ENCODE measurements at regions not wholly inside any gene's neighbourhood (a gene's known extent, or its start where the extent isn't known, plus 50 kb on each side); places are given as distances from the start of the nearest gene placed in this dataset.

DNA sequence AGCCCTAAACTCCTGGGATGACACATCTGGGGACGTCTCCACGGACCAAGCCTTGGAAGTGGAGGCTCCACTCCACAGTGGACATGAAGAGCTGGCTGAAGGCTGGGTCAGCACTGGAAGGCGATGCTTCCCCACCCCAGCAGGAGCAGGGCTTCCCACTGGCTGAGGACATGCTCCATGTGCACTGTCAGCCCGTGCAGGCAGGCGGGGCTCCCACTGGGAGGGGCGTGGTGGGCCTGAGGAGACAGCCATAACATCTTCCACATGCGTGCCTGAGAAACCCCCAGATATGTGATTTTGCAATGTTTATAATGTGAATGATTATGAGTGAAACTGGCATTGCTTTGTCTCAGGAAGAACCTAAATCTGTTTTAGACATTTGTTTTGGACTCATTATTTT is 231.3 kb downstream of the KLF13 start:
- DNase-seq: no peak

DNA sequence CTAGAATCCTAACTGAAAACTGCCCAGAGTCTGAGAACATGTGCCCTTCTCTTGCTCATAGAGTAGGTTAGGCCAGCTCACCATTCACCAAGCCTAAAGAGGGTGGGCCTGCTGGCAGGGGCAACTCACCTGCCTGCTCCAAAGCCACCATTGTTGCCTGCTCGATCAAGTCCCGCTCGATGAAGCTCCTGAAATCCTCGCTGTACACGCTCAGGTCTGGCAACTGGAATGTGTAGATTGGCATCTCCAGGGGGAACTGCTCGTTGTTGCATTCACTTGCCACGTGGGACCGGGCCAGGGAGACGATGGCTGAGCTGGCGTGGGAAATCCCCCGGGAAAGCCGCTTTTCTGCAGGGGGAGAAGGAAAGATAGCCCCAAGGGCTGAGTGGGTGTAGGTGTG is 232.2 kb downstream of the KLF13 start:
- DNase-seq: no peak

DNA sequence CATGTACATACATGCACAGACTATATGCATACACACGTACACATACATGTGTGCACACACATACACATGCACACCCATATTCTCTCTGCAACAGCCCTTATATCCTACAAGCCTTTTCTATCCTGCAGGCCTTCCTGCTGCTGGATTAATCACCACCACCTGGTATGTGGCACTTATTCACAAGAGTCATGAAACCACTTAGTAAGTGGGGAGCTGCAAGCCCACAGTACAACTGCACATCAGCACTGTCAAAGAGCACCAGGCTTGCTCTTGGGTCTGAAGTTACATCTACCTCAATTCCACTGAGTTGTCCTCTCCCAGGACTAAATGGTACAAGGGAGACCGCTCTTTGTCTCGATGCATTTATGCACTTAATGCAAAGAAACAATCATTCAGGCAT is 233.2 kb downstream of the KLF13 start:
- no peak for DNase-seq

DNA sequence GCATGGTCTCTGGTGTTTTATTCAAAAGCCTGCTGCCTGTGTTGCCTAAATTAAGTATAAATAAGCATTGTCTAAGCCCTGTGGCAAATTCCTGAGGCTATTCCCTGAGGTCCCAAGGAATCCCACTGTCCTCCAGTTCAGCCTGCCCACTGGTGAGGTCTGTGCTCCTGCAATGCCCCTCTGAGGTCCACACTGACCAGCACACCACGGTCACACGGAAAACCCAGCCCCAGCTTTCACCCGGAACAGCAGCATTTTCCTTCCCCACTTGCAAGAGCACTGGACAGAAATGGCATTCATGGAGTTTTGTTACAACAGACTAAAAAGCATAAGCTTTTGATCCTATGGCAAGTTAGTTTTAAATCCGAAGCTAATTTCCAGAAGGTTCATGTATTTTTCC is 234.0 kb downstream of the KLF13 start:
- DNase-seq: no peak

DNA sequence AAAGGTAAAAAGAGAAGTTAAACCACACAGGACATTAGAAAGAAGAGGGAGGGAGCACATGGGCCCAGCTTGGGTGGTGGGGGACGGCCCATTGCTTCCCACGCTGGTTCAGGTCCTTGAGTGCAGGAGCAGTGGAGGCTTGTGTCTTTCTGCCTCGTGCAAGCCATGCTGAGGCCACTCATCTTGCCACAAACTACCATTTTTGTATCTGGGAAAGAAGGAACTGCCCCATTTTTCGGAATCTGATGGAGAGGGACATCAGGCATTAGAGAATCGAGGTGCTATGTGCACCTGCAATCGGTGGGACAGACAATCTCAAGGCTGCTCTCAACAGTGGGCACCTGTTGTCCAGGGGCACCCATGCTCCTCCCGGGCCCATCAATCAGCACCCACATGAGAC is 234.5 kb downstream of the KLF13 start:
- no peak for DNase-seq

DNA sequence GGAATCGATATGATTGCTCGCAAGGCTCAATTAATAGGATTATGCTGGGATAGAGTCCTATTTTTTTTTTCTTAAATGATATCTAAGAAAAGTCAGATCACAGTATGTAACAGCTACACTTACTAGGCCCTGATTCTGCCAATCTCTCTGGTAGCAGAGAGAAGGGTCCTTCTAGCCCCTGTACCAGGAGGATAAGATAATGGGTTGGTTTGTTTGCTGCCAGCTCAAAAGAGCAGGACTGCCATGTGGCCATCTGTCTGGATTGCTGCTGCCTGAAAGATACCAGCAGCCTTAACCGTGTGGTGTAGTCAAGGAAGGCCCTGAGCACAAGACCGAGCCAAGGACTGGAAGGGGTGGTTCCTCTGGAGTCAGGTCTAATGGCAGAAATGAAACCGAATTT is 236.4 kb downstream of the KLF13 start:
- DNase-seq: no peak

DNA sequence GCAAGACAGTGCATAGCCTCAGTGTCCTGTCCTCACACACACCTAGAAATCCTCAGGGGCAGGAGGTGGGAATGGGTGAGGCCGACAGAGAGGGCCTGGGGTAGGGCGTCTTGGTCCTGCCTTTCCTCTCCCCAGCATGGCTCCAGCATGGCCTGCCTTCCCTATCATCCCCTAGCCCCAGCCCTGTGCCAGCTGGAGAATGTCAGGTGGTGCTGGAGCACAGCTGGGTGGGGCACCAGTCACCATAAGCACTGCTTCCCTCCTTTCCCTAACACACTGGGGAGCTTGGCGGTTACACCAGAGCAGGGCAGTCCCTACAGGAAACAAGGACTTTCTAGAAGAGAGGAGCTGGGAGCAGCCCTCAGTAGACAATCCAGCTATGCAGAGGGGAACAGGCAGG is 236.8 kb downstream of the KLF13 start:
- DNase-seq: no peak

DNA sequence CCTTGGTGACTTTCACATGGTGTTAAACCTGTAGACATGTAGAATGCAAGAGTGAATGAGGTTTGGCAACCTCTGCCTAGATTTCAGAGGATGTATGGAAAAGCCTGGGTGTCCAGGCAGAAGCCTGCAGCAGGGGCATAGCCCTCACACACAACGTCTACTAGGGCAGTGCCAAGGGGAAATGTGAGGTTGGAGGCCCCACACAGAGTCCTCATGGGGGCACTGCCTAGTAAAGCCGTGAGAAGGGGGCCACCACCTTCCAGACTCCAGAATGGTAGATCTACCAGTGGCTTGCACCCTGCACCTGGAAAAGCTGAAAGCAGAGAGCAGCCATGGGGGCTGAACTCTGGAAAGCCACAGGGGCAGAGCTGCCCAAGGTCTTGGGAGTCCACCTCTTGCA is 241.2 kb downstream of the KLF13 start:
- DNase-seq: no peak

DNA sequence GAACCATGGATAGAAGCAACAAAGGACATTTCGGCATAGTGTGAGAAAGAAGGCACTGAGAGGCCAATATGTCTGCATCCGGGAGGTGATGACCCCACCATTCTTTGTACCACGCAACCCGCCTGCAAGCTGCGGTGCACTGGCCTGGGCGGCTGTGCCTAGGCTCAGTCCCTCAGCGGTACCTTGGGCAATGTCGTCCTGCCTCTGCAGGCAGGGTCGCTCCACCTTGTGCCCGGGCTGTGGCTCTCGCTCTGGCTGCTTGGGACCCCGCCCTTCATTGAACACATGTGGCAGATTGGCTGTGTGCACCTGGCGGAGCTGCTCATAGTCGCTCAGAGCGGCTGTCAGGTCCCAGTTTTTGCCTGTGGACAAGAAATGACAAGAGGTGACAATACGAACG is 243.2 kb downstream of the KLF13 start:
- no peak for DNase-seq

DNA sequence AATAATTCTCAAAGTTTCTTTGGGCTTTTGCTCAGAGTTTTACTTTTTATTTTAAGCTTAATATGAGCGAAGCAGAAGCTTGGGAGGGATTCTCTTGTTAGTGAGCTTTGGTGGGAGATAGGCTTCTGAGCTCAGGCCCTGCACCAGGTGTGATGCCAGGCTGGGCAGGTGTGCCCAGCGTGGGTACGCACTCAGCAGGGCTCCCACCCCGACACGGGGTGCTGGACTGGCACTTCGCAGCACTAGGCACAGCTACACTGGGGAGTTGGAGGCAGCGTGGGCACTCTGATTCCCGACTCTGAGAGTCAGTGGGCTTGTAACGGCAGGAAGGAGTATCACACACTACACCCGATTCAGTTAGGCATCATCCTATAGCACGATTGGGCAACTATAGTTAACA is 244.0 kb downstream of the KLF13 start:
- no peak for DNase-seq

DNA sequence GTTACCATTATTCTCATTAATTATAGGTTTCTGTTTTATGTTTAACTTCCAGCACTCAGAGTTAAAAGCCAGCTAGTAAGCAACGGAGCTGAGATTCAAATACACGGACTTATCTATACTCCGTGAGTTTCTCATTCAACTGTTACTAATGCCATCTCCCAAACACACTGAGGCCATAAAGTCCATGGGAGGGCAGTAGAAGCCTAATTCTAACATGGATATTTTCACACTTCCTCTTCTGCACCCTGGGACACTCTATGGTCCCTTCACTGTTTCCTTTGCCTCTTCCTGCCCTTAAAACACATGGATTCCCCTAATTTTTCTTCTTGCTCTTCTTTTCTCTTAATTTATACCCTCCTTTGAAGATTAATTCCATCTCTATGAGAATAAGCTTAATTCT is 245.0 kb downstream of the KLF13 start:
- no peak for DNase-seq

DNA sequence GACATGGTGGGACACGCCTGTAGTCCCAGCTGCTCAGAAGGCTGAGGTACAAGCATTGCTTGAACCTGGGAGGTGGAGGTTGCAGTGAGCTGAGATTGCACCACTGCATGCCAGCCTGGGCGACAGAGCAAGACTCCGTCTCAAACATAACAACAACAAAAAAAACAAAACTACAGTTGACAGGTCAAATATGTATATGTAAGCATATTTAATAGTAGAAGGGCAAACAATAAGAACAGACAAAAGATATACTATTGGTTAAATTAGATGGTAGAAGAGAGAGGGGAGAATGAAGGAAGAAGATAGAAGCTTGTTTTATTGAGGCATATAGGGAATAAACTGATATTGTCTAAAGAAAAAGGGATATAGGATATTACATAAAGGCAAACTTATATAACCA is 247.1 kb downstream of the KLF13 start:
- no peak for DNase-seq

DNA sequence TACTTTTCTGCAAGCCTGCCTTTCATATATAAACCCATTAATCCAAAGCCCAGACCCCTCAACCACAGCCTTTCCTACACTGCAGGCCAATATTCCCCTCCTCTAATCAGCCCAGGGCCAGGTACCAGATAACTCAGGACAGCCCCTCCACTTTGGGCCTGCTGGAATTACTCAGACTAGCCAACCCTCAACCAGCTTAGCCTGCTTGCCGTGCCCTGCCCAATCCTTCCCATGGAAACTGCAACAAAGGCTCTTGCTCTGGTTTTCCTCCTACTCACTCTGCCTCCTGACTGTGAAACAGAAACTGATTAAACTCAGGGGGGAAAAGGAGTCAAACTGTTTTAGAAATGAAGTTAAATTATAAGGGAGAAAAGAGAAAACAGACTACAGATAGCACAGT is 248.1 kb downstream of the KLF13 start:
- no peak for DNase-seq

DNA sequence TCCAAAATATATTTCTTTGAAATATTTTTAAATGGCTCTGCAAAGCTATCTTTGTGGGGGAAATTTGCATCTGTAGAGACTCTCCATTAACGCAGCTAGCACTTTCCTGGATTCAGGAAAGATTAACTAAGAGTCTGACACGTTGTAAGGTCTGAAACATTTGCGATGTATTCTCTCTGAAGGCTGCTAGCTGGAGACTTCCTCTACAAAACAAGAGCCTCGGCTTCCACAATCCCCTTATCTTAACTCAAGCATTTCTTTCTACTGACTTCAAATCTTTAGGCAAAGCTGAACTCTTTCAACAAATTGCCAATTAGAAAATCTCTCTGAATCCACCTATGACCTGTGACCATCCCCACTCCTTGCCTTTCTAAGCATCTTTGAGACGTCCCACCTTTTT is 250.5 kb downstream of the KLF13 start:
- no peak for DNase-seq

DNA sequence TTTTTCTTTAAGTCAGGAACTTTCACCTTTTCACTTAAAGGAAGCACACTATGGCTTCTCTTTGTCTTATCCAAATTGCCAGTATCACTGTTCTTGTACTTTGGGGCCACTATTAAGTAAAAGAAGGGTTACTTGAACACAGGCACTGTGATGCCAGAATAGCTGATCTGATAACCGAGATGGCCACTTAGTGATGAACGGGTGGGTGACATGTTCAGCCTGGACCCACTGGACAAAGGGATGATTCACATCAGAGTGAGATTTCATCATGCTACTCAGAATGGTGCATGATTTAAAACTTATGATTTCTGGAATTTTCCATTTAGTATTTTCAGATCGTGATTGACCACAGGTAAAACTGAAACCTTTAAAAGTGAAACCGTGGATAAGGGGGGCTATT is 252.6 kb downstream of the KLF13 start:
- DNase-seq: no peak

DNA sequence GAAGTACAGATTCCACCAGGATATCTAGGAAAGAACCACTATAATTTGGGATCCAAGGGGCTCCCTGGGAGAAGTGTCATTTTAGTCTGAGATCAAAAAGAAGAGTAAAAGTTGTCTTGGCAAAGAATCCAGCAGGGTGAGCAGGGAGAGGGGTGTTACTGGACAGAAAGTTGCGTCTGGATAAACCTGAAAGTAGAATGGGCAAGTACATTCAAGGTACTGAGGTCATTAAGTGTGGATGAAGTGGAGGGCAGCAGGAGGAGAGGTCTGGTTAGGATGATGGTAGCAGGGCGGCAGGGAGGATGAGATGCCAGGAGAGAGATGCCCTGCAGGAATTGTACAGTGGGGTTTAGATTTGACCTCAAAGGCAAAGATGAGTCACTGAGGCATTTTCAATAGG is 253.3 kb downstream of the KLF13 start:
- no peak for DNase-seq

DNA sequence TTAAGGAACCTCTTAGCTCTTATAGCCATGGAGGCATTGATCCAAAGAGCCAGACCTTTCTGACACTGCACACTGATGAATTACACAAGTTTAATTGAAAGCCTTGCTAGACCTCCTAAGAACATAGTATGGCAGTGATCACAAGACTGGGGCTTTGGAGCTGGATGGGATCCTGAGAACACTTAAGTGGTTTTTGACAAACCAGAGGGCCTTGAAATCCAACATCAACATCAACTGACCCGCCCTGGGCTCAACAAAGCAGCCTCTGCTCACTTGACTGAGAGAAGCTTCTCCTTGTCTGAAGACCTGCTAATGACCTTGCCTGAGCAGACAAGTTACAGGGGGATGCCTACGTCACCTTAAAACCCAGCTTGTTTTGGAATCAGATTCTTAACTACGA is 257.6 kb downstream of the KLF13 start:
- no peak for DNase-seq

DNA sequence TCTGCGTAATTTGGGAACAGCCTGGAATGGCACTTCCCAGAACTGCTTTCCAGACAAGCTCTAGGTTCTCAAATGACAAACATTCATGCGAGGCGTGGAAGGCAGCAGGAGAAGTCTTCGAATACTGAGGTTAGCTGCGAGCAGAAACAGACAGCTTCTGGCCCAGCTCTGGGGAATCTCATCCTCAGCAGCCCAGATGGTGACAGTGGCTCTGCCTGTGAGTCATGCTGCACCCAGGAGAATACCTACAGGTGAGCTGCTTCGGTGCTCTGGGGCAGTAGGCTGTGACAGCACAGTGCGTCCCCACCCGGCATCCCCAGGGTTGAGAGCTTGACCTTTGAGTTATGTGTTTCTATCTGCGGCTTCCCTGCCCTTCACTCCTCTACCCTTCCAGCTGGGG is 258.6 kb downstream of the KLF13 start:
- DNase-seq: no peak

DNA sequence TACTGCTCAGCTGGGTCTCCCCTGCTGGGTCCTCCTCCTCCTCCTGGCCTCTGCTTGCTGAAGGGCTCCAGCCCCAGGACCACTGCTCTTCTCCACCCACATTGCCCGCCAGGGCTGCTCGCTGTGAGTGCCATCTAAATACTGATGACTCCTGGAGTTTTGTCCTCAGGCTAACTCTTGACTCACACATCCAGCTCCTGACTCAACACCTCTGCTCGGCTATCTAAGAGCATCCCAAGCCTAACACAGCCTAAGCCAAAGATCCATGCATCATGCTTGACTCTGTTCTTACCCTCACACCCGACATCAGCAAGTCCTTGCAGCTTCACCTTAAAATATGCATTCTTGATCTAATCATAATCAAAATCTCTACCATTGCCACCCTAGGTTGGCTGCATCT is 260.2 kb downstream of the KLF13 start:
- no peak for DNase-seq

DNA sequence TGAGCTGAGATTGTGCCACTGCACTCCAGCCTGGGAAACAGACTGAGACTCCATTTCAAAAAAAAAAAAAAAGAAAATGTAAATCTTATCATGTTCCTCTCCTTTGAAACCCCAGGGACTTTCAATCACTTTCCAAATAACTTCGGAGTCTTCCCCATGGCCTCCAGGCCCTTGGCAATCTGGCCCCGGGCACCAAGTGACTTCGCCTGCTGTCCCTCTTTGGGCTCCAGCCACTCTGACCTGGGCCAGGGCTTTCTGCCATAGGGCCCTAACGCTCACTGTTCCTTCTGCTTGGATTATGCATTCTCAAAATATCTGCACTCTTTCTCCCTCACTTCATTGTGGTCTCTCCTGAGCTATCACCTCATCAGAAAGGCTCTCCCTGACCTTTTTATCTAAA is 260.9 kb downstream of the KLF13 start:
- DNase-seq: no peak

DNA sequence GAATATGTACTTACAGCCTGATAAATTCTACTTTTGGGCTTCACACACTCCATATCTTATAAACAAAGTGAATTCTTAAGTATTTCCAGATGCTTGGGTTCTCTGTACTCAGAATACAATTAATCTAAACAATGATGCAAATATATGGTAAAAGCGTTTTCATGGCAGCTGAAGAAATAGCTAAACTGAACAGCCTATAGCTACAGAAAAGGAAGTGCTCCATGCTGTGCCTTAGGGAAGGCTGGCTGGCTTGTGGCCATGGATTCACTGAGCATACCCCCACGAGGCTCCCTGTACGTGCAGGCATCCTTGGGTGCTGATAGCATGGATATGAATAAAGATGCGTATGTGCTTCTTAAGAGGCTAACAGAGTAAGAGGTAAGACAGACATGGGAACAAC is 264.0 kb downstream of the KLF13 start:
- DNase-seq: no peak

DNA sequence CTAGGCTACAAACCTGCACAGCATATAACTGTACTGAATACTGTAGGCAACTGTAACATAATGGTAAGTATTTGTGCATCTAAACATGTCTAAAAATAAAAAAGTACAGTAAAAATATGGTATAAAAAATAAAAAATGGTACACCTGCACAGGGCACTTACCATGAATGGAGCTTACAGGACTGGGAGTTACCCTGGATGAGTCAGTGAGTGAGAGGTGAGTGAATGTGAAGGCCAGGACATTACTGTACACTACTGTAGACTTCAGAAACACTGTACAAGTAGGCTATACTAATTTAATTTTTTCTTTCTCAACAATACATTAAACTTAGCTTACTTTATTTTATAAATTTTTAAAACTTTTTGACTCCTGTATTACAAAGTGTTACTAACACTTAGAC is 265.3 kb downstream of the KLF13 start:
- no peak for DNase-seq

DNA sequence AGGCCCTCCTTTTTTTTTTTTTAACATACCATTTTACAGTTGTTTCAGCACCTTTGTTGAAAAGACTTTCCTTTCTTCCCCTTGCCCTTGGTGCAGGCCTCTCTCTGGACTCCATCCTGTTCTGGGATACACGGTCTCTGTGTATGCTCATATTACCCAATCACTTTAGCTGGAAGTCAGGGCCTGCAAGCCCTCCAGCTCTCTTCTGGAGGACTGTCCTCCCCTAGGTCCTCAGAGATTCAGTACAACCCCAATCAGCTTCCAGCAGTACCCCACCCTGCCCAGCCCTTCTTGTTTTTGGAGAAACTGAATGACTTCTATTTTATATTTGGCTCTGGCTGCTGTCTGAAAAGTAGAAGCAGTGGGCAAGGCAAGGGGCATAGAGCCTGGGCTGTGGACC is 270.8 kb downstream of the KLF13 start:
- DNase-seq: no peak

DNA sequence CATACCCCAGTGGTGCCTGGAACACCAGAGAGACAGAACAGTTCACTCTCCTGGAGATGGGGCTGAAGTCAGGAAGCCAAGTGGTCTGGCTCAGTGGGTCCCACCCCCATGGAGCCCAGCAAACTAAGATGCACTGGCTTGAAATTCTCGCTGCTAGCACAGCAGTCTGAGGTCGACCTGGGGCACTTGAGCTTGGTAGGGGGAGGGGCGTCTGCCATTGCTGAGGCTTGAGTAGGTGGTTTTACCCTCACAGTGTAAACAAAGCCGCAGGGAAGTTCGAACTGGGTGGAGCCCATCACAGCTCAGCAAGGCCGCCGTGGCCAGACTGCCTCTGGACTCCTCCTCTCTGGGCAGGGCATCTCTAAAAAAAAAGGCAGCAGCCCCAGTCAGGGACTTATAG is 272.0 kb downstream of the KLF13 start:
- DNase-seq: no peak

DNA sequence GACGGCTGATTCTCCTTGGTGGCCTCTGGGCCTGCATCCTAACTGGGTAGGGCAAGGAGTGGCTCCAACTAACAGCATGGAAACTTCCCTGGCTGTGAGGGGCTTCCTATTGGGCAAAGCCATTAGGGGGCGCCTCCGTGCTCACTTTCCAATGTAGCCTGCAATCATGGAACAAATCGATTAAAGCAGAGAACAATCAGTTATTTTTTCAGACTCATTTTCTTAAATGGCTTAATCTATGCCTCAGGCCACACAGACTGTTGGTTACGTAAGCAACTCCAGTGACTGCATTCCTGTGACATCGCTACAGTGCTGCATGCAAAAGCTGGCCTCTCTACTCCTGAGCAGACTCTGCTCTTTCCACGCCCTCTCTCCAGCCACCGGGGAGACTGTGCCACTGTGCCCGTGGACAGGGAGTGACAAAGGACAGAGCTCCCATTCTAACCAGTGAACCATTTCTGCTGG is 278.9 kb downstream of the KLF13 start:
- no peak for DNase-seq

DNA sequence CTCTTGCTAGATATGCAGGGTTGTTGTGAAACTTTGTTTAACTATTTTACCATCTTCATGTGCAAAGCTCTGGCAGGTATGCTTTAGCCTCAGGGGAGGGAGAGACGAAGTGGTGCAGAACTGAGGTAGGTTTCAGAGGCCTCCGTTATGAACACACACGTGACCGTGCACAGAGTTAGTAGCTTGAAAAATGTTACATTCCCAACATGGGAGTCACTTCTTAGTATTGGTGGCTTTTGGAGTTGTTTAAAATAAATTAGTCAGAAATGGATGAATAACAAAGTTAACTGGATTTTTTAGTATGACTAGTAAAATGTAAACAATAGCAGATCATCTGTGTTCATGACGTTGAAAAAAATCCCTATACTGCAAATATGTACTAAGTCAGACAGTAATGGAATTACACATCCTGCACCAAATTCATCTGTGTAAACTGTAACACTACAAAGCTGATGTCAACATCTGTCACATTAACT is 279.6 kb downstream of the KLF13 start:
- no peak for DNase-seq

Data from CD4-positive, alpha-beta T cell treated with Interleukin-21 for 1 hour (primary cell).